ENCODE measurements at regions not wholly inside any gene's neighbourhood (a gene's known extent, or its start where the extent isn't known, plus 50 kb on each side); places are given as distances from the start of the nearest gene placed in this dataset.
"Not testable (repeated sequence)": the region's sequence is repeated elsewhere in the genome, so short reads cannot be mapped to it uniquely, and the experiment has no call there.

- no peak overlapping the region for H3K4me3 ChIP-seq (ENCODE audit: low read depth, low read length)
- no peak for TF ChIP-seq CTCF (IDR thresholded peaks at IDR 0.05; ENCODE audit: low read depth, low read length, missing control alignments)
- in situ Hi-C loops (cut with HindIII; ENCODE audit: low sequenced_read_pairs), result no loop called here
- DNase-seq (ENCODE audit: low read depth), result no peak
Measured at GRCh38 chrX:77119706-77120105, 327.5 kb upstream of the FGF16 start.

GRCh38 chrX:77123917-77124316 is 323.3 kb upstream of the FGF16 start:
- DNase-seq (ENCODE audit: low read depth); in situ Hi-C loops (cut with HindIII; ENCODE audit: low sequenced_read_pairs); H3K4me3 ChIP-seq (ENCODE audit: low read depth, low read length): not testable (repeated sequence)

GRCh38 chrX:77127571-77127970 is 319.6 kb upstream of the FGF16 start:
- H3K4me3 ChIP-seq (ENCODE audit: low read depth, low read length); DNase-seq (ENCODE audit: low read depth); in situ Hi-C loops (cut with HindIII; ENCODE audit: low sequenced_read_pairs): not testable (repeated sequence)

GRCh38 chrX:77143907-77144306 is 303.3 kb upstream of the FGF16 start:
- in situ Hi-C loops (cut with HindIII; ENCODE audit: low sequenced_read_pairs), result no loop called here
- TF ChIP-seq CTCF (IDR thresholded peaks at IDR 0.05; ENCODE audit: low read depth, low read length, missing control alignments), result no peak
- no peak overlapping the region for H3K4me3 ChIP-seq (ENCODE audit: low read depth, low read length)
- DNase-seq (ENCODE audit: low read depth), result no peak

GRCh38 chrX:77160301-77160700 is 286.9 kb upstream of the FGF16 start:
- no peak overlapping the region for H3K4me3 ChIP-seq (ENCODE audit: low read depth, low read length)
- in situ Hi-C loops (cut with HindIII; ENCODE audit: low sequenced_read_pairs), result no loop called here
- no peak for DNase-seq (ENCODE audit: low read depth)
- peak; percentile 13 for TF ChIP-seq CTCF (IDR thresholded peaks at IDR 0.05; ENCODE audit: low read depth, low read length, missing control alignments)

GRCh38 chrX:77162777-77163176 is 284.4 kb upstream of the FGF16 start:
- H3K4me3 ChIP-seq (ENCODE audit: low read depth, low read length), result no peak overlapping the region
- in situ Hi-C loops (cut with HindIII; ENCODE audit: low sequenced_read_pairs), result no loop called here
- TF ChIP-seq CTCF (IDR thresholded peaks at IDR 0.05; ENCODE audit: low read depth, low read length, missing control alignments), result no peak
- DNase-seq (ENCODE audit: low read depth), result no peak

GRCh38 chrX:77167993-77168392 is 279.2 kb upstream of the FGF16 start:
- H3K4me3 ChIP-seq (ENCODE audit: low read depth, low read length), result no peak overlapping the region
- no peak for DNase-seq (ENCODE audit: low read depth)
- in situ Hi-C loops (cut with HindIII; ENCODE audit: low sequenced_read_pairs), result no loop called here
- no peak for TF ChIP-seq CTCF (IDR thresholded peaks at IDR 0.05; ENCODE audit: low read depth, low read length, missing control alignments)
